Loucy (cell line): ENCODE measurements at regions not wholly inside any gene's neighbourhood (a gene's known extent, or its start where the extent isn't known, plus 50 kb on each side); places are given as distances from the start of the nearest gene placed in this dataset.

Experiments
- H2AFZ ChIP-seq: fragments of 200-600 bp; sonication (generic); 2 replicates; pipeline ENCODE4 v1.6.0; 2016; ENCODE audit warnings: antibody characterized with exemption, mild to moderate bottlenecking, low read length, moderate library complexity
- H3F3A ChIP-seq: fragments of 200-600 bp; 2 replicates; pipeline ENCODE4 v1.6.0; 2016; ENCODE audit warnings: antibody characterized with exemption, low read depth, mild to moderate bottlenecking
- H3K27me3 ChIP-seq: fragments of 200-600 bp; sonication (generic); 2 replicates; pipeline ENCODE4 v1.6.1; 2014; ENCODE audit warnings: low read length, mild to moderate bottlenecking; ENCODE audit not compliant: insufficient read depth, poor library complexity, severe bottlenecking
- H3K36me3 ChIP-seq: fragments of 200-600 bp; sonication (generic); 2 replicates; pipeline ENCODE4 v1.6.1; 2016; ENCODE audit warnings: low read length; ENCODE audit not compliant: insufficient read depth
- H3K4me1 ChIP-seq: fragments of 200-600 bp; sonication (generic); 2 replicates; pipeline ENCODE4 v1.5.1; 2014; ENCODE audit warnings: low read length, mild to moderate bottlenecking; ENCODE audit not compliant: insufficient read depth, poor library complexity, severe bottlenecking
- H3K4me2 ChIP-seq: fragments of 200-600 bp; sonication (generic); 2 replicates; pipeline ENCODE4 v1.6.0; 2014; ENCODE audit warnings: antibody characterized with exemption, low read length, low read depth, mild to moderate bottlenecking; ENCODE audit not compliant: poor library complexity, severe bottlenecking
- H3K4me3 ChIP-seq: fragments of 200-600 bp; sonication (generic); 2 replicates; pipeline ENCODE4 v1.5.1; 2014; ENCODE audit warnings: low read length, mild to moderate bottlenecking, mixed read lengths; ENCODE audit not compliant: poor library complexity, severe bottlenecking
- H3K79me2 ChIP-seq: fragments of 200-600 bp; sonication (generic); 2 replicates; pipeline ENCODE4 v1.6.1; 2014; ENCODE audit warnings: low read length; ENCODE audit not compliant: insufficient read depth
- H3K9ac ChIP-seq: fragments of 200-600 bp; sonication (generic); 2 replicates; pipeline ENCODE4 v1.6.0; 2014; ENCODE audit warnings: mild to moderate bottlenecking, low read depth, low read length, moderate library complexity; ENCODE audit not compliant: poor library complexity, severe bottlenecking
- H3K9me2 ChIP-seq: fragments of 200-600 bp; sonication (generic); replicated peaks from 2 replicates; pipeline ENCODE4 v1.6.1; 2016; ENCODE audit warnings: low read depth, low read length, mixed read lengths
- H3K9me3 ChIP-seq: fragments of 200-600 bp; sonication (generic); 2 replicates; pipeline ENCODE4 v1.6.1; 2014; ENCODE audit warnings: mild to moderate bottlenecking, antibody characterized with exemption, low read length, low read depth; ENCODE audit not compliant: insufficient read depth
- H4K20me1 ChIP-seq: fragments of 200-600 bp; sonication (generic); 2 replicates; pipeline ENCODE4 v1.6.0; 2014; ENCODE audit warnings: antibody characterized with exemption, low read length, mild to moderate bottlenecking; ENCODE audit not compliant: insufficient read depth, poor library complexity, severe bottlenecking
- CTCF ChIP-seq: fragments of 200-600 bp; sonication (generic); conservative IDR thresholded peaks from 2 replicates; pipeline ENCODE4 v1.5.1; 2014; ENCODE audit warnings: mild to moderate bottlenecking, antibody characterized with exemption, low read length
- EZH2phosphoT487 ChIP-seq: fragments of 200-600 bp; IDR thresholded peaks from 2 replicates; pipeline ENCODE4 v1.6.1; 2018; ENCODE audit warnings: antibody characterized with exemption, mild to moderate bottlenecking, moderate library complexity, borderline replicate concordance

GRCh38 chr3:74080056-74080461 lies 455.3 kb upstream of the PDZRN3 start:
- Histone ChIP-seq H2AFZ (no peak overlapping the region), H3K9ac (no peak overlapping the region), H3K79me2 (no peaks in the 10 kb centered on the region), H4K20me1 (no peaks in the 10 kb centered on the region), H3K4me1 (no peaks in the 10 kb centered on the region), H3K9me3 (no peaks in the 10 kb centered on the region), H3K27me3 (no peaks in the 10 kb centered on the region), H3K36me3 (no peaks in the 10 kb centered on the region), H3K4me3 (no peak overlapping the region), H3K9me2 (no peaks in the 10 kb centered on the region), H3K4me2 (no peak overlapping the region), H3F3A (no peaks in the 10 kb centered on the region)
- TF ChIP-seq CTCF (no peak), EZH2phosphoT487 (no peak)

DNA sequence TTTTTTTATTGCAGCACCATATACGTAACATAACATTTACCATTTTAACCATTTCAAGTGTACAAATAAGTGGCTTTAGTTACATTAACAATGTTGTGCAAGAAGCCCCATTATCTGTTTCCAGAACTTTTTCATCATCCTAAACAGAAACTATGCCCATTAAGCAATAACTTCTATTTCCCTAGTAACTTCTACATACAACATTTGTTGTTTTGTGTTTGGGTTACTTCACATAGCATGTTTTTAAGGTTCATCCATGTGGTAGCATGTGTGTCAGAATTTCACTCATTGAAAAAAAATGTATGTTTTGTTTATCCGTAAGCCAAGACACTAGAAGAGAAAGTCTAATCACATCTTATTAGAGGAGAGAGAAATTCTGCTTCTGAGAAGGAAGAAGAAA lies 450.5 kb upstream of the PDZRN3 start:
- Histone ChIP-seq H3K36me3 (no peaks in the 10 kb centered on the region), H3K9me3 (no peaks in the 10 kb centered on the region), H2AFZ (no peak overlapping the region), H3K27me3 (no peaks in the 10 kb centered on the region), H3K4me3 (no peak overlapping the region), H3K9me2 (no peaks in the 10 kb centered on the region), H3K4me1 (no peaks in the 10 kb centered on the region), H3F3A (no peaks in the 10 kb centered on the region), H3K79me2 (no peaks in the 10 kb centered on the region), H3K9ac (no peak overlapping the region), H4K20me1 (no peaks in the 10 kb centered on the region), H3K4me2 (no peak overlapping the region)
- TF ChIP-seq EZH2phosphoT487, result no peak
- TF ChIP-seq CTCF, result no peak

- no peaks in the 10 kb centered on the region for H3K9me2 ChIP-seq
- H3K4me3 ChIP-seq, result no peak overlapping the region
- no peak overlapping the region for H3K9ac ChIP-seq
- H3K4me2 ChIP-seq, result no peak overlapping the region
- H3K9me3 ChIP-seq, result no peaks in the 10 kb centered on the region
- H3K36me3 ChIP-seq, result no peaks in the 10 kb centered on the region
- no peaks in the 10 kb centered on the region for H3K79me2 ChIP-seq
- H4K20me1 ChIP-seq, result no peaks in the 10 kb centered on the region
- H2AFZ ChIP-seq, result no peak overlapping the region
- H3K27me3 ChIP-seq, result no peaks in the 10 kb centered on the region
- no peak for TF ChIP-seq EZH2phosphoT487
- TF ChIP-seq CTCF, result no peak
- no peaks in the 10 kb centered on the region for H3K4me1 ChIP-seq
- H3F3A ChIP-seq, result no peaks in the 10 kb centered on the region
Observed at GRCh38 chr3:74074700-74075099, 450.0 kb upstream of the PDZRN3 start.
